ENCODE measurements at regions not wholly inside any gene's neighbourhood (a gene's known extent, or its start where the extent isn't known, plus 50 kb on each side); places are given as distances from the start of the nearest gene placed in this dataset.
"Not testable (repeated sequence)": the region's sequence is repeated elsewhere in the genome, so short reads cannot be mapped to it uniquely, and the experiment has no call there.

DNA sequence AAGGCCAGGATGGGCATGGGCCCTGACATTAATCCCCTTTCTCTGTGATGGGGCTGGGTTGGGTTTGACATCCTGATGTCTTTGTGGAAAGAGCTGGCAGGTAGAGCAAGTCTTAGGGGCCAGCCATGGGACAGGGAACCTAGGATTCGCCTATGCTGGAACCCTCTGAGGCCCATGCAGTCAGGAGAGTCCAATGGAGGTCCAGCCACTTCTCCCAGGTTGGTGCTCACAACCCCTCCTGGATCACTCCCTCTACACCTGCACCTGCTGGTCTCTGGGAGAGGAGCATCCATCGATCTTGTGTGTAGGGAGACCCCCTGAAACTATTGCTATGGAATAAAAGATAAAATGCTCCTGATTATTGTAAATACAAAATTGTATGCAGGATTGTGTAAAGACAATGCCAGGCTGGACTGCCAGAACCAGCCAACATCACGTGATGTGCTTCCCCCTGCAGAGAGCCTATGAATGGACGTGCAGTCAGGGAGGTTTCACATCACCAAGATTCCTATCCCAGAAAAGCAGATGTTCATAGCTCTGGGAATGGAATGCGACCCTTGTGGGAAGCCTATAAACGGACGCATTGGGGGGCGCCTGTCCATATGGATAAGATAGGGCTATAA is 87.7 kb downstream of the ALG10 start:
- TF ChIP-seq, protein P1, sequence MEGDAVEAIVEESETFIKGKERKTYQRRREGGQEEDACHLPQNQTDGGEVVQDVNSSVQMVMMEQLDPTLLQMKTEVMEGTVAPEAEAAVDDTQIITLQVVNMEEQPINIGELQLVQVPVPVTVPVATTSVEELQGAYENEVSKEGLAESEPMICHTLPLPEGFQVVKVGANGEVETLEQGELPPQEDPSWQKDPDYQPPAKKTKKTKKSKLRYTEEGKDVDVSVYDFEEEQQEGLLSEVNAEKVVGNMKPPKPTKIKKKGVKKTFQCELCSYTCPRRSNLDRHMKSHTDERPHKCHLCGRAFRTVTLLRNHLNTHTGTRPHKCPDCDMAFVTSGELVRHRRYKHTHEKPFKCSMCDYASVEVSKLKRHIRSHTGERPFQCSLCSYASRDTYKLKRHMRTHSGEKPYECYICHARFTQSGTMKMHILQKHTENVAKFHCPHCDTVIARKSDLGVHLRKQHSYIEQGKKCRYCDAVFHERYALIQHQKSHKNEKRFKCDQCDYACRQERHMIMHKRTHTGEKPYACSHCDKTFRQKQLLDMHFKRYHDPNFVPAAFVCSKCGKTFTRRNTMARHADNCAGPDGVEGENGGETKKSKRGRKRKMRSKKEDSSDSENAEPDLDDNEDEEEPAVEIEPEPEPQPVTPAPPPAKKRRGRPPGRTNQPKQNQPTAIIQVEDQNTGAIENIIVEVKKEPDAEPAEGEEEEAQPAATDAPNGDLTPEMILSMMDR (IDR thresholded peaks at IDR 0.05) = not testable (repeated sequence)
- TF ChIP-seq EZH2phosphoT487 (IDR thresholded peaks at IDR 0.05) = not testable (repeated sequence)
